G401 (cell line): ENCODE measurements at regions not wholly inside any gene's neighbourhood (a gene's known extent, or its start where the extent isn't known, plus 50 kb on each side); places are given as distances from the start of the nearest gene placed in this dataset.

Experiments used
- DNase-seq: peaks from one replicate; pipeline ENCODE4 v3.0.0-alpha.2; 2015; ENCODE audit warnings: low spot score
- in situ Hi-C: cut with HindIII; loops from 2 replicates; pipeline ENCODE4 v1.10.0; 2016; ENCODE audit warnings: low sequenced_read_pairs, mixed read lengths

DNA sequence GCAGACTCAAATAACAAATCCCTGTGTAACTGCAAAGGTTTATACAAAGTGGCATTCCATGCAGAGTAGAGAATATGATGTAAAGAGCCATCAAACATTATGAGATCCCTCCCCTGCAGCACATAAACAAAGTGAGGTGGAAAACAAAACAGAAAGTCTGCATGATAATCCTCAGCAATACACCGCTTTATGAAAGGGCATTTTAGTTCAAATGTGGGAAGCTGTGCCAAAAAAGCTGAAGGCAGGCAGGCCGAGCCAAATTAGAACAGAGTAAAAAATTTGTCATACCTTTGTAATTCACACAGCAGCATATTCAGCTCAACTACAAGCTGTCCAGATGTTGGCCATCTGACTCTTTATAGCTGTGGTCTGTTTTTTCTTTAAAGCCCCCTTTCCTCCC is 113.5 kb downstream of the LHX9 start:
- DNase-seq = no peak
- in situ Hi-C loops = no loop called here

- in situ Hi-C loops = no loop called here
- DNase-seq = no peak
Observed at GRCh38 chr1:198031086-198031485, 113.9 kb downstream of the LHX9 start.

GRCh38 chr1:198032668-198033067 is 115.5 kb downstream of the LHX9 start:
- DNase-seq = no peak
- in situ Hi-C loops = no loop called here

DNA sequence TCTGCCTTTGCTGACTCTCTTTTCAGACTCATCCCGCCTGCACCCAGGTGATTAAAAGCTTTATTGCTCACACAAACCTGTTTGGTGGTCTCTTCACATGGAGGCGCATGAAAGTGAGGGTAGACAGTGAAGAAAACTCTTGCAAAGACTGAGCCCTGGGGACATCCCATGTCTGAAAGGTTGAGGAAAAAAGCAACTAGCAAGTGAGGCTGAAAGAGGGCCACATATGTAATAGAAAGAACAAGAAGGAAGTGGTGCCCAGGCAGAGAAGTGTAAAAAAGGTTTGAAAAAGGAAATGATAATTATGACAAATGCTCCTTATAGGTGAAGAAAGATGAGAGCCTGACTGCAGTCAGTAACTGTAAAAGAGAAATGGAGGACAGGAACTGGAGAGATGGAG is 115.9 kb upstream of the NEK7 start:
- in situ Hi-C loops = no loop called here
- no peak for DNase-seq

DNA sequence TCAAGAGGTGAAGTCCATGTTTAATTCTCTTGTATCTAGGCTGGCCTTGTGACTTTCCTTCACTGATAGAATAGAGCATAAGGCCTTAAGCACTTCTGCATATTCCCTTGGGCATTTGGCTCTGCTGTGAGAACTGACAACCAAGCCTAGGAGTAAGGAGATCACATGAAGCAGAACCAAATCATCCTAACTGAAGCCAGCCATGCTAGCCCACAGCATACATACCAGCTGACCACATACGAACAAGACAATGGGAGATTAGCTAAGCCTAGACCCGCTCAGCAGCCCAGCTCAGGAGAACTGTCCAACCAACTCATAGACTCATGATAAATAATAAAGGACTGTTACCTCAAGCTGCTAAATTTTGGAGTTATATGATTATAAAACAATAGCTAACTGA is 114.6 kb upstream of the NEK7 start:
- in situ Hi-C loops = no loop called here
- DNase-seq = no peak

GRCh38 chr1:198047913-198048312 is 108.9 kb upstream of the NEK7 start:
- DNase-seq = no peak
- in situ Hi-C loops = no loop called here

- no peak for DNase-seq
- in situ Hi-C loops = no loop called here
Observed at GRCh38 chr1:198054510-198054909, 102.3 kb upstream of the NEK7 start.

DNA sequence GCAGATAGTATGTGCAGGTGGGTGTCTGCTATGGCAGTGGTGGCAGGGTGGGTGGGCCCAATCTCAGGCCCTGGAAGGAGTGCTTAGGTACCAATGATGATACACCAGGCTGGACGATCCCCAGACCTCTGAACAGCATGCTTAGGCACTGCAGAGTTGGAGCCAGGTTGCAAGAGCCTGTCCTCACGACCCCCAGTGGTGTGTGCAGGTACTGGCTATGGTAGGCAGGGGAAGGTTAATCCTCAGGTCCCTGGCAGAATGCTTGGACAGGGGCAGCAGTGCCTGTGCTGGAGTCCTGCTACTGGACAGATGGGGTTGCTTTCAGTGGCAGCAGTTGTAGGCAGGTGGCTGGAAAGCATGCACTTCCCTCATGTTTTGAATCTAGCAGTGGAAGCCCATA is 100.5 kb upstream of the NEK7 start:
- DNase-seq = no peak
- in situ Hi-C loops = no loop called here

DNA sequence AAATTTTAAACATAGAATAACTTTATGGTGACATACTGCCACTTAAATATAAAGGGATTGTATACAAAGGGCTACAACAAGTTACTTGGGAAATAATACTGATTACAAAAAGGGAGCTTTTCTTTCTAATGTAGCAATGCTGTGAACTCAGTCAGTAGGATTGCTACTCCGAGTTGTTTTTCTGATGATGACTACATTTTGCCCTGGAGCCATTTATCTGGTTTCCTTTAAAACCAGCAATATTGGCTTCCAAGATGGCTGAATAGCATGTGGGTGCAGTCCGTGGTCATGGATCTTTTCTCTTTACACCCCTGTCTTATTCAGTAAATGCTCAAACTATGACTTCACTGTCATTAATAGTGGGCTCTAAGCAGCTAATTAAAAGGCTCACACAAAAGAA is 92.6 kb upstream of the NEK7 start:
- DNase-seq = no peak
- in situ Hi-C loops = no loop called here

DNA sequence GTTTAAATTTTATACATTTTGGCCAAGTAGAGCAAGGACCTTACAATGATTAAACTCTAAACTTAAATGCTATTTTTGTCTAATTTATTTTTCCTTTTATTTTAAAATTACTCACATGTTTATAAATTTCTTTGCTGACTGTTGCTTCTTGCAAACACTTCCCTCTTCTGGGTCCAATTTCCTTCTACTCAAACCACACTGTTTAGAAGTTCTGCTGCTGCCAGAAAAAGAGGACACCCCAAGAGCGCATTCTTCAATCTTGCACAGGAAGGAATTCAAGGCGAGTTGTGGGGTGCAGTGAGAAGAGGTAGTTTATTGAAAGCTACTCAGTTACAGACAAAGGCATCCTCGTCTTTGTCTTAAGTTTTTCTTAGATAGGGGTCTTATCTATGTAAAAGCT is 88.5 kb upstream of the NEK7 start:
- peak; percentile 1 for DNase-seq
- in situ Hi-C loops = no loop called here

DNA sequence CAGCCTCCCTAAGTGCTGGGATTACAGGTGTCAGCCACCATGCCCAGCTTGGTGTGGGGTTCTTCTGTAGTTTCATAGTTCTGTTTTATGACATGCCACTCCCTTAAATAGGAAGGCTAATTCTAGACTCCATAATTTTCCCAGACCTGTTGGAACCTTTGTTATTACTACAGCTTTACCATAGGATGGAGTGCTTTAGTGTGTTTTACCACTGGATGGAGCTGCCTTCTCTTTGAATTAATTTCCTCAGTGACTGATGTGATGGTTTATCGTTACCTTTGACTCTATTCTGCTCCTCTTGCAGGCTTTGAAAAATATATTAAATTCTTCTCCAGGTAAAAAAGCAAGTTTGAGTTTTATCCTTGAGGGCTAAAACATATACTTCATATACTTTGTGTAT is 84.6 kb upstream of the NEK7 start:
- in situ Hi-C loops = no loop called here
- no peak for DNase-seq

DNA sequence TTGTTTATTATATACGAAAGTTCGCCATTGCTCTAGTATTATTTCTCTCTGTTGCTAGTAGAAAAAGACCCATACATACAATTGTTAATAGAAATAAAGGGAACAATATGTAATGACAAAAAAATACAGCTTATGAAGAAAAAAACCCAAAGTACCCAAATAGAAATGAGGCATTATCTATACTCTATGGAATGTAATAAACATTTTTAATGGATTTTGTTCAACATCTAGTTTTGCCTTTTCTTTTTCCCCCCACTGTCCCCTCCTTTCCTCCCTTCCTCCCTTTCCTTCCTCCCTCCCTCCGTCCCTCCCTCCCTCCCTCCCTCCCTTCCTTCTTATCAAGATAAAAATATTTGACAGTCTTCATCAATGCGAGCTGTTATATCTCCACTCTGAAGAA is 81.5 kb upstream of the NEK7 start:
- in situ Hi-C loops = no loop called here
- DNase-seq = no peak

- DNase-seq = no peak
- in situ Hi-C loops = no loop called here
Observed at GRCh38 chr1:198079432-198079951, 77.3 kb upstream of the NEK7 start.

- in situ Hi-C loops = no loop called here
- DNase-seq = no peak
Observed at GRCh38 chr1:198082576-198082975, 74.2 kb upstream of the NEK7 start.

GRCh38 chr1:198083549-198083948 is 73.2 kb upstream of the NEK7 start:
- in situ Hi-C loops = no loop called here
- no peak for DNase-seq

DNA sequence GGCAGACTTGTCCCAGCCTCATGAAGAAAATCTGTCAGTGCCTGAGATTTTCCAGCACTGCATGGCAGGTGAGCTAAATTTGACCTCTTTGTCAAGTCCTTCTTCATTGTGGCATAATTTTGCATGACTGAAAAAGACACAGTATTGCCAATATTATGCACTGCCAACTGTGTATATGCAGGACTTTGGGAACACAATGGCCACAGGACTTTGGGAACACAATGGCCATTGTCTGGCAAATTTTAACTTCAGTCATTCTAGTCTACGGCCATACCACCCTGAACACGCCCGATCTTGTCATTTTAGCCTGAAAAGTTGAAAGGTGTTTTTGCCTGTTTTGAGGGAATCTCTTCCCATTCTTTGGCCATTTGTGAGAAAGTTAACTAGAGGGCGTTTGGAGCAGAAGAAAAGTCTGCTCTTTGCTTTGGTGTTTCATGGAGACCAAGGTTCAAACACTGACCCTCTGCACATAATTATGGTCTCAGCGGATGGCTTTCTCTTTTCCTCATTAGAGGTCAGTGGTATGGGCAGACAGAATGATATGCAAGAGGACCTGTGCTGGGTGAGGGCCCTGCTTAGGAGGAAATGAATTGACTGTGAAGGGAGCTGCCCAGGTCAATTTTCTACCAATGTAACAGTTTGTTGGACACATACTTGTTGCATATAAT is 72.4 kb upstream of the NEK7 start:
- in situ Hi-C loops = no loop called here

GRCh38 chr1:198086051-198086745 is 70.6 kb upstream of the NEK7 start:
- DNase-seq = no peak
- in situ Hi-C loops = no loop called here

More for the DNA sequence above, 72.4 kb upstream of the NEK7 start:
- DNase-seq = no peak

DNA sequence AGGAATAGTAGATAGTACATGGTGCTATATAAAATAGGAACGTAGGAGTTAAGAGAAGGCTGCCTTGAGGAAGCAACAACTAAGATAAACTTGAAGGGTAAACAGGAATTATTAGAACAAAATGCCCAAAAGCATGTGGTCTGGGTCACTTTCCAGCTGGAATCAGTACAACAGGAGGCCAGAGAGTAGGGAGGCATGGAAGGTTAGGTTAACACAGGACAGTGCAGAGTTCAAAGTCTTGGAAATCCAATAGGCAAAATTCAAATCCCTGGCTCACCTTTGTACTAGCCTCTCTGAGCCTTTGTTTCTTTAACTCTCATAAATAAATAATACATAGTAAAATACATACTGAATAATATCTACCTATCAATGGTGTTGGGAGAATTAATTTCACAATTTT is 69.0 kb upstream of the NEK7 start:
- in situ Hi-C loops = no loop called here

DNA sequence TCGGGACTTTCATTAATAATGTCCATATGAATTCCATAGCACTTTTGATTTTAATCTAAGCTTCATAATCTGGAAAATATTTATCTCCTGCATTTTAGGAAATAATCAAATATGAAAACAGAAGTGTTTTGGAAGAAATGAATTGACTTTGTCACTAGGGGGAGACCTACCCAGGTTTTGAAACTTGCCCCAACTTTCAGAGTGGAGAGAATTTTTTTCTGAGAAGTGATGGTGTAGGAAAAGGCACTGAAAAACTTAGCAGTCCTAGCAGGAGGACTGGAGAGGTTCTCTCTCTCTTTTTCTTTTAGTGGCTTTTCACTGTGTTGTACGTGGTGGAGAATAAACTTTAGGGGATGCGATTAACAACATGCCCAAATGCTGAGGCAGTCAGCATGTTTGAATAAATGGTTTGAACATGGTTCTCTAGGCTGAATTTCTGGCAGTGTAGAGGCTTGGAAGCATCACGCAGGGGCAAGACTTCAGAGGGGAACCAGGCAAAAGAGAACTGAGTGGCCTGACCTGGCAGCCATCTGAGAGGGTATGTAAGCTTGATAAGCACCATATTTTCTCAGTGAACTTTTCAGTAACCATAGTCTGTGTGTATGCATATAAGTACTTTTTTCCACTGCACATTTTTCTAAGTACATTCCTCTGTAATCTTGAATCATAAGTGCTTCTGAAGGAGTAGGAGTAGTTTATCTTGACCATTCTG is 68.3 kb upstream of the NEK7 start:
- in situ Hi-C loops = no loop called here
- no peak for DNase-seq

More for the DNA sequence above, 69.0 kb upstream of the NEK7 start:
- DNase-seq = no peak

DNA sequence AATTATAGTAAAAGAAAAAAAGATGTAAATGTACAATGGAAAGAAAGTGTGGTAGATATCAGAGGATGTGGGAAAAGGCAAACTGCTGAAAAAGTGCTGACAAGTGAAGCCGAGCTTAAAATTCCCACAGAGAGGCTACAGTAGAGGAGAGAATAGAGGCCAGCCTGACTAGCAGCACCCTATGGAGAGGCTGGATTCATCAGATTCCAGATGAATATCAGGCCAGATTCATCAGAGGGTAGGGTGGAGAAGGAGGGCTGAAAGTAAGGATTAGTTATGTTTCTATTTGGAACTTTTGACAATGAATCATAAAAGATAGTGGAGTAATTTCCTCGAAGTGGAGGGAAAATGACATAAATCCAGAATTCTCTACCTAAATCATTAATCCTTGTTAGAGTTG is 60.4 kb upstream of the NEK7 start:
- in situ Hi-C loops = no loop called here
- no peak for DNase-seq
